ENCODE measurements at regions not wholly inside any gene's neighbourhood (a gene's known extent, or its start where the extent isn't known, plus 50 kb on each side); places are given as distances from the start of the nearest gene placed in this dataset.
"Not testable (repeated sequence)": the region's sequence is repeated elsewhere in the genome, so short reads cannot be mapped to it uniquely, and the experiment has no call there.

GRCh38 chr10:131027256-131027655 is 284.3 kb downstream of the TCERG1L start:
- CTCF ChIA-PET, result no interaction called here
- POLR2A ChIA-PET, result no interaction called here

DNA sequence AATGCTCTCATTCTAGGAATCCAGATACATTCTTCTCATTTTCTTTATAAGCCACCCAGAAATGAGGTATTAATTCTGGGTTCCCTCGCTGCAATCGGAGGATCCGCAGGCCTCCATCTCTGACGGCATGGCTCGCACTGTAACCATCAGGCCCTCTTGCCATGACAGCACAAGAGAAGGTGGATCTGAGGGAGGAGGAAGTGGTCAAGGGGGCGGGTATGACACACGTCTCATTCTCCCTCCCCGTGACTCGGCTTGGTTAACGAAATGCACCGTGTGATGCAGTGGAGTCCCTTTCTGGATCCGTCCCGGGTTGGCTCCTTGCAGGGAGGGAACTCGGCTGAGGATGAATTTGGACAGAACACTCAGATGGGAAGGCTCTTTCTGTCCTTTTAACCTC is 280.2 kb downstream of the TCERG1L start:
- ChIA-PET POLR2A (no interaction called here), CTCF (no interaction called here)

DNA sequence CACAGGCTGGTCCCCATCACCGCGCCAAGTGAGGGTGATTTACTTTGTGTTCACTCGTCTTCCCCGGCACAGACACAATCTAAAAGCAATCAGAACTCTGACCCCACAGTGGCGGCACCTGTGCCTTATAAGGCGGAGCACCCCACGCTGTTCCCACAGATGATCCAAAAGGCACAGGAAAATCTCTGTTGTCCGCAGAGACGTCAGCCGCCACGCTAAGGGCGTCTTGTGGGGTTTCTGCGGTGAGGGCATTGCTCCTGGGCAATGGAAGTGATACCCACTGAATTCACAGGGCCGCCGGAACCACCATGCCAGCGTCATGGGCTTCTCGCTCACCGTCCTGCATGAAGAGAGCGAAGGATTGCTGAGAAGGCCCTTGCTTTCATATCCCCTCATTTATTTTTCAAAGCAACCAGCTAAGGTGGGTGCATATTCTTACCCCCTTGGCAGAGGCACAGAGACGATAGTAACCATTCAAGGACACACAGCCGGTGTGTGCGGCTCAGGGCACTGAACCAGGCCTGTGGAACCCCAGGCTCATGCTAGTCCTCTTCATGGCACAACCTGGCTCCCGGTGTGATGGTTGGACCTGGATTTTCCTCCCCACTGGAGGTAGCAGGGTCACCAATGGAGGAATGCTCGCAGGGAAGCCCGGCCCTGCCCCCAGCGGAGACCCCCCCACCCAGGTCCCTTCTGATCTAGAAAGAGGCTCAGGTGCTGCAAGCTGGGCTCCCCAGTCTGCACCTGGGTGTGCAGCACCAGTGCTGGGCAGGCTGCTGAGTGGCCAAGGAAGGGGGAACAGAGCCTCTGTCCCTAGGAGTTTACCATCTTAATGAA is 279.0 kb downstream of the TCERG1L start:
- CTCF ChIA-PET, result no interaction called here
- POLR2A ChIA-PET, result no interaction called here

GRCh38 chr10:131033166-131034085 is 278.1 kb downstream of the TCERG1L start:
- ChIA-PET CTCF (no interaction called here), POLR2A (no interaction called here)

DNA sequence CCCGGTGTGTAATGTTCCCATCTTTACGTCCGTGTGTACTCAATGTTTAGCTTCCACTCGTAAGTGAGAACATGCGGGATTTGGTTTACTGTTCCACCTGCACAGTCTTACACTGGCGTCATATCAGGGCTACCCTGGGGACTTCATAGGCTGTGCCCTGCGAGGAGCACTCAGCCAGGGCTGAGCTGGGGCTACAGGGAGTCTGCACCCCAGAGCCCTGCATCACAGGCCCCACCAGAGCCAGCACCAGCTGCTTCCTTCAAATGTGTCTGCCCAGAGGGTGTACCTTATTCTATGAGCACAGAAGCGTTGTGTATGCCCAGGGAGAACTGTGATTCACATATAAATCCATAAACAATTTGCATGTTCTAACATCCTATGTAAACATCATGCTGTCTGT is 277.1 kb downstream of the TCERG1L start:
- CTCF ChIA-PET, result no interaction called here
- POLR2A ChIA-PET, result no interaction called here

DNA sequence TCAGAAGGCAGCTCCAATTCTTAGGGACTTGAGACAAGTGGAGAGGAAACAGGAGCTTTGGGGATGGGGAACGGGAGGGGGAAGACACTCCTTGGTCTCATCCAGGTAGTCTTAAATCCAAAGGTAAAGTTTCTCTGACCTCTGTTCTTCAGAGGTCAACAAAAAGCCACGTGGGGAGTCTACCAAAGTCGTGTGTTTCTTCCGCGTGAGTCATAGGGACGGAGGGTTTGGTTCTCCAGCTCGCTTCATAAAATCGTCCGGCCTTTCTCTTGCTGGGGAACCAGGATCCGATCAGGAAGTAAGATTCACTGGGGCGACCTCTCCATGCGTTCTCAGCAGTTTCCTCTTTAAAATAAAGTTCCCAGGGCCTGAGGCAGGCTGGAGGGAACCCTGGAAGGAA is 275.7 kb downstream of the TCERG1L start:
- ChIA-PET CTCF (no interaction called here), POLR2A (no interaction called here)

GRCh38 chr10:131038056-131038455 is 273.5 kb downstream of the TCERG1L start:
- ChIA-PET POLR2A (no interaction called here), CTCF (no interaction called here)

DNA sequence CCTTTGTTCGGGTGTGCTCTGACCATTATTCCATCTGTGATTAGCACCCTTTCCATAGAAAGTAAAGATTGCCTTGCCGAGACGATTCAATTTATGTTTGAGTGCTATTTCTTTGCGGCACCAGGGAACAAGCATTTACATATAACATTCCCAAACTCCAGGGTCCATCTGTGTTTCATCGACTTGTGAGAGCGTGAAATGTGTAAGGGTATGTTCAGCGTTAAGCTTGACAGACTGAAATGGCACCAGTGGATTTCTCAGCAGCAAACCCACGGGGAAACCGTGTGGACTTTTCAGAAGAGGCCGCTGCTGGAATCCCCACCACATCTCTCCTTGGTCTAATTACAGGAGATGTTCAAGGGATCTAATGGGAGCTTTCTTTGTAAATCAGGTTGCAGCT is 270.5 kb downstream of the TCERG1L start:
- ChIA-PET POLR2A (no interaction called here), CTCF (no interaction called here)

GRCh38 chr10:131041441-131041840 is 270.1 kb downstream of the TCERG1L start:
- POLR2A ChIA-PET, result no interaction called here
- CTCF ChIA-PET, result no interaction called here

- CTCF ChIA-PET, POLR2A ChIA-PET: not testable (repeated sequence)
Observed at GRCh38 chr10:131042015-131042414, 269.5 kb downstream of the TCERG1L start.

Data from activated CD8-positive, alpha-beta memory T cell treated with anti-CD3 and anti-CD28 coated beads for 36 hours (primary cell).